Endothelial cell of umbilical vein (primary cell): ENCODE measurements at regions not wholly inside any gene's neighbourhood (a gene's known extent, or its start where the extent isn't known, plus 50 kb on each side); places are given as distances from the start of the nearest gene placed in this dataset.

ENCODE experiments used
- BruUV-seq: library from RNA; stranded (reverse); fragments of 400-500 nt; replicated peaks from 2 replicates; lab custom pipeline; 2021; lab: Mats Ljungman, UMichigan
- CTCF ChIA-PET: fragments of 300-600, 350-600 bp; sonication (Branson Sonifier 250); formaldehyde crosslinking; loops from one replicate; lab custom pipeline; 2021; ENCODE audit warnings: antibody characterized with exemption, inconsistent platforms; lab: Charles Lee
- POLR2A ChIA-PET: fragments of 300-600, 350-600 bp; sonication (Branson Sonifier 250); formaldehyde crosslinking; loops from one replicate; lab custom pipeline; 2021; ENCODE audit warnings: antibody characterized with exemption, inconsistent platforms; lab: Charles Lee
- DNase-seq: peaks from one replicate; pipeline ENCODE4 v3.0.0-alpha.2; 2011; ENCODE audit warnings: low read depth, low spot score
- FAIRE-seq: peaks from 2 replicates; lab custom pipeline; 2011; peaks lifted over from hg19 to GRCh38; lab: Jason Lieb, UNC
- H2AFZ ChIP-seq: 2 replicates; pipeline ENCODE4 v1.6.0; 2012; ENCODE audit warnings: low read depth, low read length, control low read depth, inconsistent platforms
- H3K27ac ChIP-seq: 2 replicates; pipeline ENCODE4 v1.5.1; 2011; ENCODE audit warnings: low read depth, mild to moderate bottlenecking, control low read depth, low read length, moderate library complexity; ENCODE audit not compliant: insufficient read depth
- H3K27me3 ChIP-seq, 2 experiments: 2 replicates each; pipeline versions ENCODE4 v1.6.0 to v1.6.1; 2011; ENCODE audit warnings: low read length in 2 of 2, mixed read lengths in 1 of 2; ENCODE audit not compliant: control insufficient read depth in 2 of 2, insufficient read depth in 2 of 2
- H3K36me3 ChIP-seq, 2 experiments: 2 replicates in 1 of 2; 3 replicates in 1 of 2; pipeline ENCODE4 v1.5.1; 2011; ENCODE audit warnings: low read length in 2 of 2, mild to moderate bottlenecking in 1 of 2, moderate library complexity in 1 of 2; ENCODE audit not compliant: control insufficient read depth in 2 of 2, insufficient read depth in 2 of 2; ENCODE audit errors: extremely low read depth in 1 of 2
- H3K4me1 ChIP-seq: 3 replicates; pipeline ENCODE4 v1.5.1; 2011; ENCODE audit warnings: mild to moderate bottlenecking, low read length; ENCODE audit not compliant: control insufficient read depth, insufficient read depth; ENCODE audit errors: extremely low read depth
- H3K4me2 ChIP-seq: 2 replicates; pipeline ENCODE4 v1.6.1; 2011; ENCODE audit warnings: low read length, control low read depth, mixed read lengths; ENCODE audit not compliant: insufficient read depth
- H3K4me3 ChIP-seq, 3 experiments: fragments of 200-600 bp in 1 of 3; sonication (generic), shearing (Covaris generic) in 1 of 3; replicated peaks in 1 of 3; 2 replicates each; pipeline ENCODE4 v1.5.1; 2011 to 2016; ENCODE audit warnings: control low read depth in 3 of 3, low read length in 3 of 3, mild to moderate bottlenecking in 2 of 3, inconsistent platforms in 1 of 3, low read depth in 1 of 3, moderate library complexity in 1 of 3; ENCODE audit not compliant: insufficient read depth in 1 of 3
- H3K79me2 ChIP-seq: 2 replicates; pipeline ENCODE4 v1.6.0; 2012; ENCODE audit warnings: low read length, inconsistent platforms; ENCODE audit not compliant: control insufficient read depth, insufficient read depth
- H3K9ac ChIP-seq: replicated peaks from 2 replicates; pipeline ENCODE3; 2011; ENCODE audit warnings: low read length, control low read depth; ENCODE audit not compliant: insufficient read depth; ENCODE audit errors: extremely low read depth
- H3K9me1 ChIP-seq: replicated peaks from 3 replicates; pipeline ENCODE4 v1.6.0; 2011; ENCODE audit warnings: mild to moderate bottlenecking, low read length; ENCODE audit not compliant: control insufficient read depth, insufficient read depth; ENCODE audit errors: extremely low read depth
- H3K9me3 ChIP-seq: replicated peaks from 2 replicates; pipeline ENCODE4 v1.5.1; 2012; ENCODE audit warnings: low read length, inconsistent platforms; ENCODE audit not compliant: control insufficient read depth, insufficient read depth
- H4K20me1 ChIP-seq: replicated peaks from 2 replicates; pipeline ENCODE3; 2011; ENCODE audit warnings: mild to moderate bottlenecking, low read length; ENCODE audit not compliant: control insufficient read depth, insufficient read depth; ENCODE audit errors: extremely low read depth
- EZH2 ChIP-seq: IDR thresholded peaks from 2 replicates; pipeline ENCODE4 v1.6.1; 2012; ENCODE audit warnings: borderline replicate concordance, low read depth, mild to moderate bottlenecking, moderate library complexity, low read length, inconsistent platforms; ENCODE audit not compliant: severe bottlenecking
- FOS ChIP-seq: IDR thresholded peaks from 2 replicates; pipeline ENCODE4 v1.6.1; 2011; ENCODE audit warnings: mild to moderate bottlenecking, low read length, moderate library complexity, borderline replicate concordance; ENCODE audit not compliant: insufficient read depth
- GATA2 ChIP-seq: IDR thresholded peaks from 2 replicates; pipeline ENCODE4 v1.7.0; 2011; ENCODE audit warnings: low read depth, mild to moderate bottlenecking, moderate library complexity, mixed read lengths, low read length; ENCODE audit not compliant: insufficient read length, insufficient read depth
- JUN ChIP-seq: IDR thresholded peaks from 2 replicates; pipeline ENCODE4 v1.6.1; 2011; ENCODE audit warnings: borderline replicate concordance, low read depth; ENCODE audit not compliant: insufficient read length, insufficient read depth
- MYC ChIP-seq: IDR thresholded peaks from one replicate; pipeline ENCODE4 v1.6.1; 2011; ENCODE audit warnings: mild to moderate bottlenecking, low read depth, low read length
- POLR2A ChIP-seq: IDR thresholded peaks from 2 replicates; pipeline ENCODE4 v1.6.1; 2012; ENCODE audit warnings: low read depth, mild to moderate bottlenecking, control low read depth, low read length
- POLR2AphosphoS5 ChIP-seq: IDR thresholded peaks from 2 replicates; pipeline ENCODE4 v1.6.1; 2012; ENCODE audit warnings: low read depth, mild to moderate bottlenecking, control low read depth, low read length, moderate library complexity; ENCODE audit not compliant: insufficient read depth
- dilution Hi-C: fragments of 300-500 bp; cut with MboI; formaldehyde crosslinking; loops from one replicate; pipeline ENCODE4 v1.15.0; 2019; ENCODE audit warnings: low sequenced_read_pairs; ENCODE audit not compliant: extremely low pct_ligation_motif_present
- intact Hi-C: fragments of 100-400 bp; cut with micrococcal nuclease; formaldehyde crosslinking; loops from one replicate; pipeline ENCODE4 v1.10.0; 2022
- TF ChIP-seq, protein P1 (sequence below): IDR thresholded peaks from 2 replicates; pipeline ENCODE4 v1.6.1; 2011; ENCODE audit not compliant: insufficient read depth, insufficient read length
- TF ChIP-seq, protein P2 (sequence below), 2 donors: IDR thresholded peaks; 1 replicate in 1 of 2; 2 replicates in 1 of 2; pipeline ENCODE4 v1.5.1; 2011; ENCODE audit warnings: low read length in 2 of 2, mild to moderate bottlenecking in 2 of 2, moderate library complexity in 2 of 2, control low read depth in 1 of 2, inconsistent platforms in 1 of 2, low read depth in 1 of 2; ENCODE audit not compliant: insufficient read depth in 1 of 2; ENCODE audit errors: extremely low read depth in 1 of 2

DNA sequence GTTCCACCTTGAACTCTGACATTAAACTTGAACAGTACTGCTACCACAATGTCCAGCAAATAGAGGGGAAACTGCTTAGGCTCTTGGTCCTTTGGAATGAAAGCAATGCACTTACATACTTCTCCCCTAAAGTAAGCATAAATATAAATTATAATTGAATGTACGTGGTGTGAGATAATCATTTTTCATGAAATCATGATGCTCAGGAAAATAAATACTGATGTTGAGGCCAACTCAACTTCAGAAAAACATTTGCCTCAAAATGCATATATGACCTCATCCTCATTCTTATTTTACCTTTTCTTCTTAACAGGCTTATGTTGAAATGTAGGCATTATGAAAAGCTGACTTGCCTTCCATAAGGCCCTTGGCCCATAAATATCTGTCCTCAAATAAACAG, 166.3 kb downstream of the KDR start:
- TF ChIP-seq POLR2AphosphoS5 (no peak), JUN (no peak), POLR2A (no peak)
- TF ChIP-seq, protein P1, sequence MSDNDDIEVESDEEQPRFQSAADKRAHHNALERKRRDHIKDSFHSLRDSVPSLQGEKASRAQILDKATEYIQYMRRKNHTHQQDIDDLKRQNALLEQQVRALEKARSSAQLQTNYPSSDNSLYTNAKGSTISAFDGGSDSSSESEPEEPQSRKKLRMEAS = no peak
- no peak overlapping the region for H3K9ac ChIP-seq
- no peaks in the 10 kb centered on the region for H4K20me1 ChIP-seq
- BruUV-seq = no TSS peak
- H3K4me3 ChIP-seq = no peak overlapping the region
- H3K4me2 ChIP-seq = no peak overlapping the region
- no peak overlapping the region for H3K27ac ChIP-seq
- FAIRE-seq (no peak), DNase-seq (no peak)
- dilution Hi-C loops = no loop called here
- intact Hi-C loops = no loop called here
- no peaks in the 10 kb centered on the region for H3K9me1 ChIP-seq
- no peaks in the 10 kb centered on the region for H3K36me3 ChIP-seq
- H3K4me1 ChIP-seq = peaks cover 9% of the 10 kb centered on the region
- CTCF ChIA-PET = interaction anchor here (1.4 to 4.9 kb wide), 2 partner anchors 12 to 17 kb away, joined by 5 to 42 read pairs; no protein-coding TSS in a partner anchor
- H3K27me3 ChIP-seq = peaks cover 5 to 12% of the 10 kb centered on the region in 2 experiments
- no peak overlapping the region for H2AFZ ChIP-seq
- no peaks in the 10 kb centered on the region for H3K79me2 ChIP-seq
- POLR2A ChIA-PET = no interaction called here
- H3K9me3 ChIP-seq = no peaks in the 10 kb centered on the region

DNA sequence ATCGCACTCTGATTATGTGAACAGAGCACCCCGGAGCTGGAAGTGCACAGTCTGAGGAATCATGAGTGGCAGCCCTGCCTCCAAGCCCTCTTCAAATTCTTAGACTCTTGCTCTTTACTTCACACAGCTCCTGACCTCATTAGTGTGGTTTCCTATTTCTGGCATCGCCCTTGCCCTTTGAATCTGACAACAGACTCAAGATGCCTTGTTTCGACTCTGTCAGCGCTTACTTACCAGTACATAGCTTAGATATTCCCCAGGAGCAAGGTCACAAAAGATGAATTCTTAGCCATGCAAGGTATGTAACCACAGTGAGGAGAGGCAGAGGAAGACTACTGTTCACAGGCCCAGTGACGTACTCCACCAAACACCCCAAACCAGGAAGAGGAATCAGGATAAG, 167.2 kb downstream of the KDR start:
- Histone ChIP-seq H3K79me2 (no peaks in the 10 kb centered on the region), H3K36me3 (no peaks in the 10 kb centered on the region), H3K4me3 (no peak overlapping the region), H3K9me1 (no peaks in the 10 kb centered on the region), H3K9me3 (no peaks in the 10 kb centered on the region), H3K4me2 (no peak overlapping the region), H2AFZ (no peak overlapping the region), H3K4me1 (peaks cover 9% of the 10 kb centered on the region), H3K9ac (no peak overlapping the region), H3K27me3 (peaks cover 5% of the 10 kb centered on the region in 2 experiments), H4K20me1 (no peaks in the 10 kb centered on the region), H3K27ac (no peak overlapping the region)
- DNase-seq (no peak), FAIRE-seq (no peak)
- dilution Hi-C loops (no loop called here), intact Hi-C loops (no loop called here)
- ChIA-PET CTCF (no interaction called here), POLR2A (no interaction called here)
- BruUV-seq = no TSS peak
- TF ChIP-seq EZH2 (no peak), JUN (no peak), POLR2AphosphoS5 (no peak), MYC (no peak), FOS (no peak), GATA2 (no peak), POLR2A (no peak)
- TF ChIP-seq, protein P2, sequence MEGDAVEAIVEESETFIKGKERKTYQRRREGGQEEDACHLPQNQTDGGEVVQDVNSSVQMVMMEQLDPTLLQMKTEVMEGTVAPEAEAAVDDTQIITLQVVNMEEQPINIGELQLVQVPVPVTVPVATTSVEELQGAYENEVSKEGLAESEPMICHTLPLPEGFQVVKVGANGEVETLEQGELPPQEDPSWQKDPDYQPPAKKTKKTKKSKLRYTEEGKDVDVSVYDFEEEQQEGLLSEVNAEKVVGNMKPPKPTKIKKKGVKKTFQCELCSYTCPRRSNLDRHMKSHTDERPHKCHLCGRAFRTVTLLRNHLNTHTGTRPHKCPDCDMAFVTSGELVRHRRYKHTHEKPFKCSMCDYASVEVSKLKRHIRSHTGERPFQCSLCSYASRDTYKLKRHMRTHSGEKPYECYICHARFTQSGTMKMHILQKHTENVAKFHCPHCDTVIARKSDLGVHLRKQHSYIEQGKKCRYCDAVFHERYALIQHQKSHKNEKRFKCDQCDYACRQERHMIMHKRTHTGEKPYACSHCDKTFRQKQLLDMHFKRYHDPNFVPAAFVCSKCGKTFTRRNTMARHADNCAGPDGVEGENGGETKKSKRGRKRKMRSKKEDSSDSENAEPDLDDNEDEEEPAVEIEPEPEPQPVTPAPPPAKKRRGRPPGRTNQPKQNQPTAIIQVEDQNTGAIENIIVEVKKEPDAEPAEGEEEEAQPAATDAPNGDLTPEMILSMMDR (IDR thresholded peaks at IDR 0.05; ENCODE audit: extremely low read depth in 1 of 2, insufficient read depth in 1 of 2, low read depth in 1 of 2, low read length in 2 of 2) = no peak
- TF ChIP-seq, protein P1 = no peak
